Smooth muscle cell (in vitro differentiated cells): ENCODE measurements at regions not wholly inside any gene's neighbourhood (a gene's known extent, or its start where the extent isn't known, plus 50 kb on each side); places are given as distances from the start of the nearest gene placed in this dataset.

Experiments used
- DNase-seq: peaks from one replicate; lab custom pipeline; 2025; ENCODE audit not compliant: unreplicated experiment; lab: John Stamatoyannopoulos, UW
- H2AFZ ChIP-seq: fragments of 200-600 bp; sonication (generic); 2 replicates; pipeline ENCODE4 v1.6.0; 2016; ENCODE audit warnings: antibody characterized with exemption, low read depth, mild to moderate bottlenecking
- H3F3A ChIP-seq: fragments of 200-600 bp; sonication (generic); 2 replicates; pipeline ENCODE4 v1.6.0; 2017; ENCODE audit warnings: antibody characterized with exemption, low read depth
- H3K27ac ChIP-seq: fragments of 200-600 bp; sonication (generic); 2 replicates; pipeline ENCODE4 v1.5.1; 2016; ENCODE audit warnings: low read depth, mild to moderate bottlenecking
- H3K27me3 ChIP-seq: fragments of 200-600 bp; sonication (generic); 2 replicates; pipeline ENCODE4 v1.6.1; 2016; ENCODE audit warnings: low read depth, mild to moderate bottlenecking
- H3K36me3 ChIP-seq: fragments of 200-600 bp; sonication (generic); 2 replicates; pipeline ENCODE4 v1.5.1; 2016; ENCODE audit warnings: low read depth
- H3K4me1 ChIP-seq: fragments of 200-600 bp; sonication (generic); 2 replicates; pipeline ENCODE4 v1.5.1; 2016; ENCODE audit warnings: low read depth
- H3K4me2 ChIP-seq: fragments of 200-600 bp; sonication (generic); 2 replicates; pipeline ENCODE4 v1.6.0; 2016; ENCODE audit warnings: mild to moderate bottlenecking
- H3K4me3 ChIP-seq: fragments of 200-600 bp; sonication (generic); 2 replicates; pipeline ENCODE4 v1.5.1; 2016; ENCODE audit warnings: mild to moderate bottlenecking
- H3K79me2 ChIP-seq: fragments of 200-600 bp; sonication (generic); 2 replicates; pipeline ENCODE4 v1.6.0; 2016; ENCODE audit warnings: low read depth, mild to moderate bottlenecking
- H3K9ac ChIP-seq: fragments of 200-600 bp; sonication (generic); 2 replicates; pipeline ENCODE4 v1.6.0; 2016; ENCODE audit warnings: low read depth
- H3K9me3 ChIP-seq: fragments of 200-600 bp; sonication (generic); replicated peaks from 2 replicates; pipeline ENCODE4 v1.5.1; 2016; ENCODE audit warnings: low read depth
- H4K20me1 ChIP-seq: fragments of 200-600 bp; sonication (generic); 2 replicates; pipeline ENCODE4 v1.6.0; 2016; ENCODE audit warnings: low read depth
- CTCF ChIP-seq: fragments of 200-600 bp; sonication (generic); IDR thresholded peaks from 2 replicates; pipeline ENCODE4 v1.5.1; 2017; ENCODE audit warnings: borderline replicate concordance, mild to moderate bottlenecking, antibody characterized with exemption; ENCODE audit not compliant: insufficient read depth, poor library complexity, severe bottlenecking
- WGBS: methylation state at CpG from one replicate; pipeline ENCODE4 v1.1.7; 2016; ENCODE audit warnings: low lambda C conversion rate; 5-methylcytosine and 5-hydroxymethylcytosine counted together

DNA sequence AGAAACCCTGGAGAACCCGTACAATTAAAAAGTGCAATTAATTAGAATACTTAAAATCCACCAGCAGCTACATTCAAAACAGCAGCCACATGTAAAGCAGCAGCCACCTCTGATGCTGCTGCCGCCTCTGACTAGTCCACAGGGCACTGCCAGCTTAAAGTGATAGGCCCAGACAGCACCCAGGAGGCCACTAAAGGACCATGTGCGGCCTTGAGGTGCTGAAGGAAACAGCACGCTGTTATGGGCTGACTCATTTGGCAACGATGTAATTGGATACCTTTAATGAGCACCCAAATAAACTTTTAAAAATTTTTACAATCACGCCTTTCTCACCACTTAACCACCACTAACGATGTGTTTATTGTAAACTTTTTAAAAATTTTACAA lies 209.3 kb upstream of the NCKAP5 start:
- 68% methylated on average over 7 of the region's 7 CpGs for WGBS

DNA sequence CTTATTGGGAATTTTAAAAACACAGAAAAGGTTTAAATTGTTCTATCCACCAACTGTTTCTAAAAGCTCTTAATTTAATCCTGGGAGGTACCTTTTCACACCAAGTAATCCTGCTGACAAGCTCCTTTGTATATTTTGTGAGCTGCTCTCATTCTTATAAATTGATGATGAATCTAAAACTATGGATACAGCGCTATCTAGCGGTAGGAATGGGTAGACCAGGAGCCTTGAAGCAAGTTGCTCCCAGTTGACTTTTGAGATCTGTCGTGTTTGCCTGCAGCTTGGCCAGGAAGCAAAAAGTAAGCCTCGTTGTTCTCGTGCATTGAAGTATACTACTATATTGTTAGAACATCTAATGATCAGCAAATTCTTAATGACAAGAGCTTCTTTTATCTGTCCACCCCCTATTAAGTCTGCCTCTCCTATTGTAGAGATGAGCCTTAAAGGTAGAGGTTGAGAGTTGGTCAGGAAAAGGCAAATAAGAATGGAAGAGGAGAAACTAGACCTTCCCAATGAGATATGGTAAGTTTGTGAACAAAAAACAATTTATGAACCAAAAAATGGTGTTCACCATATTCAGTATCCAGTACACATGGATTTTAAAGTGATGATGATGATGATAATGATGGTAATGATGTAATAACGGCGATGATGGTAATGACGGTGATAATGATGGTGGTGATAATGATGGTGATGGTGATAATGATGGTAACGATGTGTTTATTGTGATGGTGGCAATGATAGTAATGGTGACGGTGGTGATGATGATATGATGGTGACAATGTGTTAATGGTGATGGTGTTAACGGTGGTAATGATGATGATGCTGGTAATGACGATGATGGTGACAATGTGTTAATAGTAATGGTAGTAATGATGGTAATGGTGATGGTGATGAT lies 212.1 kb upstream of the NCKAP5 start:
- H3K9me3 ChIP-seq: no peaks in the 10 kb centered on the region
- H3K27ac ChIP-seq: no peak overlapping the region
- H3F3A ChIP-seq: no peaks in the 10 kb centered on the region
- DNase-seq: peak; percentile 1
- H3K4me2 ChIP-seq: no peak overlapping the region
- H4K20me1 ChIP-seq: no peaks in the 10 kb centered on the region
- no peak overlapping the region for H2AFZ ChIP-seq
- no peak overlapping the region for H3K4me3 ChIP-seq
- no peaks in the 10 kb centered on the region for H3K36me3 ChIP-seq
- H3K79me2 ChIP-seq: no peaks in the 10 kb centered on the region
- H3K4me1 ChIP-seq: no peaks in the 10 kb centered on the region
- H3K27me3 ChIP-seq: no peaks in the 10 kb centered on the region
- WGBS: 60% methylated on average over 12 of the region's 12 CpGs
- no peak overlapping the region for H3K9ac ChIP-seq
- TF ChIP-seq CTCF: peak; percentile 95

More for the DNA sequence above, 209.3 kb upstream of the NCKAP5 start:
- TF ChIP-seq CTCF: no peak
- Histone ChIP-seq H3K9ac (no peak overlapping the region), H3K79me2 (no peaks in the 10 kb centered on the region), H2AFZ (no peak overlapping the region), H3K4me3 (no peak overlapping the region), H3F3A (no peaks in the 10 kb centered on the region), H3K36me3 (no peaks in the 10 kb centered on the region), H3K4me2 (no peak overlapping the region), H3K27ac (no peak overlapping the region), H3K9me3 (no peaks in the 10 kb centered on the region), H3K4me1 (no peaks in the 10 kb centered on the region), H3K27me3 (no peaks in the 10 kb centered on the region), H4K20me1 (no peaks in the 10 kb centered on the region)
- no peak for DNase-seq

GRCh38 chr2:133780997-133781513 lies 212.8 kb upstream of the NCKAP5 start:
- Histone ChIP-seq H3K9ac (no peak overlapping the region), H3F3A (no peaks in the 10 kb centered on the region), H3K27ac (no peak overlapping the region), H3K4me3 (no peak overlapping the region), H3K79me2 (no peaks in the 10 kb centered on the region), H3K9me3 (no peaks in the 10 kb centered on the region), H4K20me1 (no peaks in the 10 kb centered on the region), H3K4me1 (no peaks in the 10 kb centered on the region), H3K27me3 (no peaks in the 10 kb centered on the region), H3K36me3 (no peaks in the 10 kb centered on the region), H3K4me2 (no peak overlapping the region), H2AFZ (no peak overlapping the region)
- WGBS: 78% methylated on average over 5 of the region's 5 CpGs
- no peak for DNase-seq
- TF ChIP-seq CTCF: no peak
